HG03354 (cell line): ENCODE measurements at regions not wholly inside any gene's neighbourhood (a gene's known extent, or its start where the extent isn't known, plus 50 kb on each side); places are given as distances from the start of the nearest gene placed in this dataset.

Source experiments
- ATAC-seq: cut with Tn5 transposase; IDR thresholded peaks from one replicate; pipeline ENCODE4 v1.9.1; 2021; ENCODE audit warnings: mild to moderate bottlenecking; ENCODE audit not compliant: unreplicated experiment, poor library complexity, severe bottlenecking

GRCh38 chr5:136924490-136924889 is 559.1 kb upstream of the TRPC7 start:
- no peak for ATAC-seq

GRCh38 chr5:136910625-136911024 is 545.3 kb upstream of the TRPC7 start:
- no peak for ATAC-seq

GRCh38 chr5:136909906-136910305 is 544.6 kb upstream of the TRPC7 start:
- ATAC-seq: no peak

- ATAC-seq: no peak
These were observed 542.0 kb upstream of the TRPC7 start for GRCh38 chr5:136907371-136907770.

- no peak for ATAC-seq
These were observed 541.2 kb upstream of the TRPC7 start for GRCh38 chr5:136906545-136906944.

- ATAC-seq: no peak
These were observed 540.2 kb upstream of the TRPC7 start for GRCh38 chr5:136905571-136905970.

- no peak for ATAC-seq
These were observed 528.7 kb upstream of the TRPC7 start for GRCh38 chr5:136894070-136894469.

- ATAC-seq: no peak
These were observed 526.7 kb upstream of the TRPC7 start for GRCh38 chr5:136892000-136892399.

GRCh38 chr5:136891175-136891972 is 526.0 kb upstream of the TRPC7 start:
- no peak for ATAC-seq

- ATAC-seq: no peak
These were observed 525.2 kb upstream of the TRPC7 start for GRCh38 chr5:136890431-136891148.

- ATAC-seq: no peak
These were observed 521.3 kb upstream of the TRPC7 start for GRCh38 chr5:136886608-136887007.

- ATAC-seq: no peak
These were observed 499.6 kb upstream of the TRPC7 start for GRCh38 chr5:136864960-136865359.

GRCh38 chr5:136856648-136857047 is 491.3 kb upstream of the TRPC7 start:
- no peak for ATAC-seq

GRCh38 chr5:136853971-136854370 is 488.6 kb upstream of the TRPC7 start:
- no peak for ATAC-seq

GRCh38 chr5:136840601-136841000 is 475.3 kb upstream of the TRPC7 start:
- ATAC-seq: no peak

- ATAC-seq: no peak
These were observed 470.7 kb upstream of the TRPC7 start for GRCh38 chr5:136836093-136836492.

- no peak for ATAC-seq
These were observed 455.5 kb upstream of the TRPC7 start for GRCh38 chr5:136820848-136821247.

- ATAC-seq: no peak
These were observed 454.4 kb upstream of the TRPC7 start for GRCh38 chr5:136819526-136820302.

- no peak for ATAC-seq
These were observed 451.0 kb upstream of the TRPC7 start for GRCh38 chr5:136816327-136816726.

GRCh38 chr5:136814619-136815378 is 449.5 kb upstream of the TRPC7 start:
- ATAC-seq: no peak
